HepG2 (cell line): ENCODE measurements at regions not wholly inside any gene's neighbourhood (a gene's known extent, or its start where the extent isn't known, plus 50 kb on each side); places are given as distances from the start of the nearest gene placed in this dataset.

Experiments
- ATAC-seq: fragments of 200-7000 bp; cut with Tn5 transposase; 3 replicates; pipeline ENCODE4 v1.9.1; 2020; ENCODE audit warnings: mild to moderate bottlenecking, moderate library complexity
- BruUV-seq: library from RNA; stranded (reverse); fragments of 400-500 nt; replicated peaks from 2 replicates; lab custom pipeline; 2021; lab: Mats Ljungman, UMichigan
- CTCF ChIA-PET: fragments of 300-600 bp; formaldehyde crosslinking; extraction: SDS; loops from one replicate; lab custom pipeline; 2021; ENCODE audit warnings: low total read pairs, inconsistent platforms, low intra/inter-chr PET ratio; lab: Yijun Ruan, JAX
- POLR2A ChIA-PET: fragments of 350-600 bp; sonication (Branson Sonifier 250); formaldehyde crosslinking; loops from one replicate; lab custom pipeline; 2020; ENCODE audit warnings: antibody characterized with exemption, inconsistent platforms; lab: Yijun Ruan, JAX
- DNase-seq: peaks from one replicate; pipeline ENCODE4 v3.0.0-alpha.2; 2015; ENCODE audit warnings: low spot score
- FAIRE-seq: peaks from 3 replicates; lab custom pipeline; 2011; peaks lifted over from hg19 to GRCh38; lab: Jason Lieb, UNC
- H2AFZ ChIP-seq: one replicate; pipeline ENCODE4 v1.6.1; 2011; ENCODE audit warnings: low read length, inconsistent platforms
- H3K27ac ChIP-seq: fragments of 300-600 bp; 3 replicates; pipeline ENCODE4 v1.8.0; 2011; ENCODE audit warnings: mixed run types, mild to moderate bottlenecking, mixed read lengths, low read length, inconsistent platforms; ENCODE audit not compliant: insufficient read depth; ENCODE audit errors: extremely low read length
- H3K27me3 ChIP-seq, 2 experiments: fragments of 200-600 bp in 1 of 2; 2 replicates in 1 of 2; 3 replicates in 1 of 2; pipeline versions ENCODE4 v1.6.0 to v1.8.0; 2011; ENCODE audit warnings: low read length in 2 of 2, mild to moderate bottlenecking in 2 of 2, moderate library complexity in 2 of 2, inconsistent platforms in 1 of 2; ENCODE audit not compliant: insufficient read depth in 2 of 2, control insufficient read depth in 1 of 2
- H3K36me3 ChIP-seq, 2 experiments: fragments of 200-600 bp in 1 of 2; replicated peaks in 1 of 2; 2 replicates in 1 of 2; 3 replicates in 1 of 2; pipeline versions ENCODE4 v1.5.1 to v1.8.0; 2011; ENCODE audit warnings: low read length in 2 of 2, inconsistent platforms in 1 of 2; ENCODE audit not compliant: insufficient read depth in 2 of 2, control insufficient read depth in 1 of 2
- H3K4me1 ChIP-seq: 2 replicates; pipeline ENCODE4 v1.5.1; 2012; ENCODE audit warnings: low read length, inconsistent platforms; ENCODE audit not compliant: insufficient read depth
- H3K4me2 ChIP-seq: 2 replicates; pipeline ENCODE4 v1.6.0; 2011; ENCODE audit warnings: low read depth, low read length, inconsistent platforms
- H3K4me3 ChIP-seq, 3 experiments: fragments of 200-600 bp in 1 of 3; sonication (generic), shearing (Covaris generic) in 1 of 3; replicated peaks in 1 of 3; 2 replicates each; pipeline ENCODE4 v1.5.1; 2011 to 2016; ENCODE audit warnings: low read length in 3 of 3, inconsistent platforms in 2 of 3, low read depth in 2 of 3, mild to moderate bottlenecking in 2 of 3, control low read depth in 1 of 3, mixed read lengths in 1 of 3; ENCODE audit not compliant: insufficient read depth in 1 of 3
- H3K79me2 ChIP-seq: one replicate; pipeline ENCODE4 v1.6.1; 2011; ENCODE audit warnings: low read length, inconsistent platforms; ENCODE audit not compliant: insufficient read depth
- H3K9ac ChIP-seq: 2 replicates; pipeline ENCODE4 v1.6.0; 2011; ENCODE audit warnings: mild to moderate bottlenecking, low read depth, low read length, inconsistent platforms; ENCODE audit not compliant: insufficient read depth
- H3K9me3 ChIP-seq: 2 replicates; pipeline ENCODE4 v1.5.1; 2012; ENCODE audit warnings: mild to moderate bottlenecking, low read length
- H4K20me1 ChIP-seq: 2 replicates; pipeline ENCODE4 v1.6.0; 2011; ENCODE audit warnings: inconsistent platforms, mild to moderate bottlenecking, low read length, moderate library complexity; ENCODE audit not compliant: insufficient read depth
- CHD2 ChIP-seq: IDR thresholded peaks from 2 replicates; pipeline ENCODE4 v1.6.1; 2011; ENCODE audit warnings: low read depth, low read length, improper control_type of control experiment
- SIN3B ChIP-seq: fragments of 150-350 bp; IDR thresholded peaks from 2 replicates; pipeline ENCODE4 v1.6.1; 2014; ENCODE audit warnings: low read length
- ZNF75D ChIP-seq: sonication (generic); formaldehyde crosslinking; IDR thresholded peaks from 2 replicates; pipeline ENCODE4 v1.8.1; 2023; ENCODE audit warnings: missing genetic modification reagents, mild to moderate bottlenecking, borderline replicate concordance
- in situ Hi-C: cut with HindIII; loops from 2 replicates; pipeline ENCODE4 v1.10.0; 2017; ENCODE audit warnings: low pct_unique_long_range_greater_than_20kb; ENCODE audit not compliant: extremely low pct_ligation_motif_present
- intact Hi-C: fragments of 100-400 bp; cut with micrococcal nuclease; formaldehyde crosslinking; loops from one replicate; pipeline ENCODE4 v1.10.0; 2022; ENCODE audit not compliant: unreplicated experiment
- TF ChIP-seq, protein P1 (sequence below), 2 experiments: sonication (generic) in 1 of 2; formaldehyde crosslinking in 1 of 2; IDR thresholded peaks; 2 replicates each; pipeline versions ENCODE4 v1.6.1 to v1.9.0; 2014 to 2022; ENCODE audit warnings: antibody characterized with exemption in 1 of 2, borderline replicate concordance in 1 of 2, inconsistent platforms in 1 of 2, low read depth in 1 of 2, missing genetic modification reagents in 1 of 2
- TF ChIP-seq, protein P2 (sequence below): sonication (generic); formaldehyde crosslinking; IDR thresholded peaks from 2 replicates; pipeline ENCODE4 v1.5.0; 2020; ENCODE audit warnings: missing genetic modification reagents, mild to moderate bottlenecking, borderline replicate concordance

DNA sequence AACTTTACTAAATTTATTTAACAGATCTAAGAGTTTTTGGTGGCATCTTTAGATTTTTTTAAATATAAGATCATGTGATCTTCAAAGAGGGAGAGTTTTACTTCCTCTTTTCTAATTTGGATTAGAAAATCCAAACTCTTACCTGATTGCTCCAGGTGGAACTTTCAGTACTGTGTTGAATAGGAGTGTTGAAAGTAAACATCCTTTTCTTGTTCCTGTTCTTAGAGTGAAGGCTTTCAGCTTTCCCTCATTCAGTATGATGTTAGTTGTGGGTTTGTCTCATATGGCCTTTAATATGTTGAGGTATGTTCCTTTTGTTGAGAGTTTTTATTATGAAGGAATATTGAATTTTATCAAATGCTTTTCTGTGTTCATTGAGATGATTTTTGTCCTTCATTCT is 650.0 kb upstream of the SGCD start:
- no peaks in the 10 kb centered on the region for H3K79me2 ChIP-seq
- H3K4me3 ChIP-seq, result no peak overlapping the region
- in situ Hi-C loops (no loop called here), intact Hi-C loops (no loop called here)
- FAIRE-seq, result no peak
- H3K4me2 ChIP-seq, result no peak overlapping the region
- no peaks in the 10 kb centered on the region for H3K4me1 ChIP-seq
- DNase-seq, result no peak
- no peak overlapping the region for H3K9ac ChIP-seq
- ATAC-seq, result no peak
- H3K27me3 ChIP-seq, result no peaks in the 10 kb centered on the region
- TF ChIP-seq, protein P1, sequence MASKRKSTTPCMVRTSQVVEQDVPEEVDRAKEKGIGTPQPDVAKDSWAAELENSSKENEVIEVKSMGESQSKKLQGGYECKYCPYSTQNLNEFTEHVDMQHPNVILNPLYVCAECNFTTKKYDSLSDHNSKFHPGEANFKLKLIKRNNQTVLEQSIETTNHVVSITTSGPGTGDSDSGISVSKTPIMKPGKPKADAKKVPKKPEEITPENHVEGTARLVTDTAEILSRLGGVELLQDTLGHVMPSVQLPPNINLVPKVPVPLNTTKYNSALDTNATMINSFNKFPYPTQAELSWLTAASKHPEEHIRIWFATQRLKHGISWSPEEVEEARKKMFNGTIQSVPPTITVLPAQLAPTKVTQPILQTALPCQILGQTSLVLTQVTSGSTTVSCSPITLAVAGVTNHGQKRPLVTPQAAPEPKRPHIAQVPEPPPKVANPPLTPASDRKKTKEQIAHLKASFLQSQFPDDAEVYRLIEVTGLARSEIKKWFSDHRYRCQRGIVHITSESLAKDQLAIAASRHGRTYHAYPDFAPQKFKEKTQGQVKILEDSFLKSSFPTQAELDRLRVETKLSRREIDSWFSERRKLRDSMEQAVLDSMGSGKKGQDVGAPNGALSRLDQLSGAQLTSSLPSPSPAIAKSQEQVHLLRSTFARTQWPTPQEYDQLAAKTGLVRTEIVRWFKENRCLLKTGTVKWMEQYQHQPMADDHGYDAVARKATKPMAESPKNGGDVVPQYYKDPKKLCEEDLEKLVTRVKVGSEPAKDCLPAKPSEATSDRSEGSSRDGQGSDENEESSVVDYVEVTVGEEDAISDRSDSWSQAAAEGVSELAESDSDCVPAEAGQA (IDR thresholded peaks at IDR 0.05; ENCODE audit: low read depth), result no peak
- TF ChIP-seq, protein P1 (CRISPR knock-in tag; IDR thresholded peaks at IDR 0.05; ENCODE audit: borderline replicate concordance), result no peak
- TF ChIP-seq, protein P2, sequence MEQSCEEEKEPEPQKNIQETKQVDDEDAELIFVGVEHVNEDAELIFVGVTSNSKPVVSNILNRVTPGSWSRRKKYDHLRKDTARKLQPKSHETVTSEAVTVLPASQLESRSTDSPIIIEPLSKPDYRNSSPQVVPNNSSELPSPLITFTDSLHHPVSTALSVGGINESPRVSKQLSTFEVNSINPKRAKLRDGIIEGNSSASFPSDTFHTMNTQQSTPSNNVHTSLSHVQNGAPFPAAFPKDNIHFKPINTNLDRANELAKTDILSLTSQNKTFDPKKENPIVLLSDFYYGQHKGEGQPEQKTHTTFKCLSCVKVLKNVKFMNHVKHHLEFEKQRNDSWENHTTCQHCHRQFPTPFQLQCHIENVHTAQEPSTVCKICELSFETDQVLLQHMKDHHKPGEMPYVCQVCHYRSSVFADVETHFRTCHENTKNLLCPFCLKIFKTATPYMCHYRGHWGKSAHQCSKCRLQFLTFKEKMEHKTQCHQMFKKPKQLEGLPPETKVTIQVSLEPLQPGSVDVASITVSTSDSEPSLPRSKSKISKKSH (CRISPR knock-in tag), result no peak
- TF ChIP-seq CHD2 (no peak), ZNF75D (CRISPR knock-in tag) (no peak), SIN3B (no peak)
- no TSS peak for BruUV-seq
- no peaks in the 10 kb centered on the region for H3K36me3 ChIP-seq
- H3K9me3 ChIP-seq, result 0 out of 2 replicates have a peak, but pooled peaks cover 5% of the 10 kb centered on the region
- ChIA-PET CTCF (no interaction called here), POLR2A (no interaction called here)
- no peak overlapping the region for H2AFZ ChIP-seq
- no peak overlapping the region for H3K27ac ChIP-seq
- no peaks in the 10 kb centered on the region for H4K20me1 ChIP-seq
